HCT116 (cell line): ENCODE measurements at regions not wholly inside any gene's neighbourhood (a gene's known extent, or its start where the extent isn't known, plus 50 kb on each side); places are given as distances from the start of the nearest gene placed in this dataset.
"Not testable (repeated sequence)": the region's sequence is repeated elsewhere in the genome, so short reads cannot be mapped to it uniquely, and the experiment has no call there.

Source experiments
- ATAC-seq: fragments of 200-7000 bp; cut with Tn5 transposase; 2 replicates; pipeline ENCODE4 v1.9.1; 2020; ENCODE audit warnings: mild to moderate bottlenecking, moderate library complexity
- BruUV-seq: library from RNA; stranded (reverse); fragments of 400-500 nt; replicated peaks from 2 replicates; lab custom pipeline; 2021; lab: Mats Ljungman, UMichigan
- CTCF ChIA-PET: fragments of 300-600 bp; sonication (Branson Sonifier 250); formaldehyde crosslinking; loops from one replicate; lab custom pipeline; 2021; ENCODE audit warnings: antibody characterized with exemption; lab: Charles Lee
- POLR2A ChIA-PET: fragments of 300-600, 350-600 bp; sonication (Branson Sonifier 250); formaldehyde crosslinking; loops from one replicate; lab custom pipeline; 2021; ENCODE audit warnings: antibody characterized with exemption; lab: Charles Lee
- RAD21 ChIA-PET, 2 experiments: fragments of 300-600 bp; sonication (Branson Sonifier 250); formaldehyde crosslinking; loops; one replicate each; lab custom pipeline; 2023; ENCODE audit warnings: low total read pairs in 2 of 2; ENCODE audit not compliant: uncharacterized antibody in 2 of 2, unreplicated experiment in 2 of 2, low non-redundant PET in 1 of 2; lab: Charles Lee
- DNase-seq: peaks from one replicate; pipeline ENCODE4 v3.0.0-alpha.2; 2010; ENCODE audit warnings: low read depth, low spot score
- H2AFZ ChIP-seq: fragments of 200-600 bp; shearing (Covaris generic), sonication (generic); 2 replicates; pipeline ENCODE4 v1.6.1; 2017; ENCODE audit warnings: low read depth, mixed run types, mixed read lengths, antibody characterized with exemption, low read length; ENCODE audit not compliant: poor library complexity, severe bottlenecking
- H3K27ac ChIP-seq: 2 replicates; pipeline ENCODE4 v1.5.1; 2012; ENCODE audit warnings: low read depth, low read length
- H3K27me3 ChIP-seq: fragments of 200-600 bp; sonication (generic); 2 replicates; pipeline ENCODE4 v1.6.1; 2016; ENCODE audit warnings: mixed run types, low read length, mixed read lengths; ENCODE audit not compliant: insufficient read depth
- H3K36me3 ChIP-seq, 2 experiments: fragments of 200-500 bp in 1 of 2; fragments of 200-600 bp in 1 of 2; sonication (Bioruptor generic) in 1 of 2; sonication (generic) in 1 of 2; 2 replicates each; pipeline versions ENCODE4 v1.5.1 to v1.6.1; 2014 to 2016; ENCODE audit warnings: low read length in 2 of 2, inconsistent platforms in 1 of 2, mixed read lengths in 1 of 2, mixed run types in 1 of 2; ENCODE audit not compliant: insufficient read depth in 2 of 2, control insufficient read depth in 1 of 2
- H3K4me1 ChIP-seq, 2 experiments: fragments of 200-600 bp in 1 of 2; sonication (generic) in 1 of 2; 2 replicates each; pipeline versions ENCODE4 v1.5.1 to v1.6.1; 2012 to 2017; ENCODE audit warnings: low read length in 2 of 2, inconsistent platforms in 1 of 2, mild to moderate bottlenecking in 1 of 2, mixed read lengths in 1 of 2, mixed run types in 1 of 2, moderate library complexity in 1 of 2; ENCODE audit not compliant: insufficient read depth in 2 of 2, control insufficient read depth in 1 of 2
- H3K4me2 ChIP-seq: fragments of 200-600 bp; sonication (generic); 2 replicates; pipeline ENCODE4 v1.6.1; 2017; ENCODE audit warnings: mixed run types, low read length, mixed read lengths
- H3K4me3 ChIP-seq, 2 experiments: fragments of 200-600 bp in 1 of 2; sonication (generic) in 1 of 2; replicated peaks in 1 of 2; 2 replicates each; pipeline ENCODE4 v1.5.1; 2011 to 2016; ENCODE audit warnings: low read length in 2 of 2, control low read depth in 1 of 2, low read depth in 1 of 2, mild to moderate bottlenecking in 1 of 2, mixed read lengths in 1 of 2, mixed run types in 1 of 2
- H3K79me2 ChIP-seq: fragments of 200-600 bp; sonication (generic); 2 replicates; pipeline ENCODE4 v1.6.1; 2017; ENCODE audit warnings: mild to moderate bottlenecking, mixed run types, low read length, moderate library complexity, mixed read lengths; ENCODE audit not compliant: insufficient read depth
- H3K9ac ChIP-seq: fragments of 200-600 bp; sonication (generic); 2 replicates; pipeline ENCODE4 v1.6.1; 2016; ENCODE audit warnings: low read length, mixed read lengths
- H3K9me2 ChIP-seq: fragments of 200-600 bp; sonication (generic), shearing (Covaris generic); 2 replicates; pipeline ENCODE4 v1.6.1; 2017; ENCODE audit warnings: mixed run types, mild to moderate bottlenecking, moderate library complexity; ENCODE audit not compliant: insufficient read depth
- H3K9me3 ChIP-seq, 2 experiments: fragments of 200-500 bp in 1 of 2; fragments of 200-600 bp in 1 of 2; sonication (Bioruptor generic) in 1 of 2; sonication (generic) in 1 of 2; 2 replicates each; pipeline ENCODE4 v1.6.1; 2014 to 2017; ENCODE audit warnings: low read length in 2 of 2, mixed read lengths in 2 of 2, inconsistent platforms in 1 of 2, low read depth in 1 of 2, mild to moderate bottlenecking in 1 of 2, mixed run types in 1 of 2, moderate library complexity in 1 of 2; ENCODE audit not compliant: control insufficient read depth in 1 of 2, insufficient read depth in 1 of 2
- H4K20me1 ChIP-seq: fragments of 200-600 bp; sonication (generic), shearing (Covaris generic); 2 replicates; pipeline ENCODE4 v1.6.1; 2017; ENCODE audit warnings: mixed run types, mild to moderate bottlenecking, moderate library complexity; ENCODE audit not compliant: insufficient read depth
- CBX3 ChIP-seq: IDR thresholded peaks from 2 replicates; pipeline ENCODE4 v1.6.1; 2012; ENCODE audit warnings: low read depth
- CEBPB ChIP-seq: IDR thresholded peaks from 2 replicates; pipeline ENCODE4 v1.6.1; 2012; ENCODE audit warnings: low read depth
- CTCF ChIP-seq, 3 experiments: fragments of 200-600 bp in 1 of 3; sonication (generic) in 1 of 3; IDR thresholded peaks in 2 of 3; conservative IDR thresholded peaks in 1 of 3; 2 replicates each; pipeline ENCODE4 v1.5.1; 2012 to 2017; ENCODE audit warnings: low read depth in 2 of 3, low read length in 2 of 3, antibody characterized with exemption in 1 of 3, borderline replicate concordance in 1 of 3, control low read depth in 1 of 3, mild to moderate bottlenecking in 1 of 3, mixed read lengths in 1 of 3, mixed run types in 1 of 3, moderate library complexity in 1 of 3; ENCODE audit not compliant: insufficient read depth in 1 of 3
- EGR1 ChIP-seq: IDR thresholded peaks from 2 replicates; pipeline ENCODE4 v1.6.1; 2012; ENCODE audit warnings: low read depth
- EZH2 ChIP-seq: fragments of 200-600 bp; sonication (generic); IDR thresholded peaks from 2 replicates; pipeline ENCODE4 v1.6.1; 2017; ENCODE audit warnings: antibody characterized with exemption, mixed run types
- FOSL1 ChIP-seq: IDR thresholded peaks from 2 replicates; pipeline ENCODE4 v1.6.1; 2012; ENCODE audit warnings: low read depth
- MAX ChIP-seq: IDR thresholded peaks from 2 replicates; pipeline ENCODE4 v1.6.1; 2012
- POLR2AphosphoS5 ChIP-seq: IDR thresholded peaks from 2 replicates; pipeline ENCODE4 v1.6.1; 2011; ENCODE audit warnings: mild to moderate bottlenecking, low read depth, low read length, moderate library complexity
- RAD21 ChIP-seq: IDR thresholded peaks from 2 replicates; pipeline ENCODE4 v1.6.1; 2012; ENCODE audit warnings: low read depth, mild to moderate bottlenecking
- ZFX ChIP-seq: fragments of 450-650 bp; IDR thresholded peaks from 2 replicates; pipeline ENCODE4 v1.6.1; 2017
- ZNF274 ChIP-seq: fragments of 200-500 bp; sonication (Bioruptor generic); IDR thresholded peaks from 2 replicates; pipeline ENCODE4 v1.6.1; 2014; ENCODE audit warnings: mild to moderate bottlenecking, low read depth, low read length, inconsistent platforms
- intact Hi-C: fragments of 100-400 bp; cut with micrococcal nuclease; formaldehyde crosslinking; loops from 2 replicates; pipeline ENCODE4 v1.10.0; 2022
- TF ChIP-seq, protein P1 (sequence below): IDR thresholded peaks from 2 replicates; pipeline ENCODE4 v1.6.1; 2012; ENCODE audit warnings: low read depth

GRCh38 chr4:82282875-82283274, 90.9 kb downstream of the HNRNPD start:
- intact Hi-C loops: no loop called here
- BruUV-seq: no TSS peak
- Histone ChIP-seq H3K36me3 (no peaks in the 10 kb centered on the region), H3K27me3 (peaks cover 6% of the 10 kb centered on the region; the same call in 1 of the 2 replicates), H3K4me3 (no peak overlapping the region), H3K9me3 (no peaks in the 10 kb centered on the region), H3K27ac (no peak overlapping the region), H3K79me2 (no peaks in the 10 kb centered on the region), H3K9me2 (no peaks in the 10 kb centered on the region), H2AFZ (no peak overlapping the region), H3K4me2 (no peak overlapping the region), H3K9ac (no peak overlapping the region), H3K4me1 (peaks cover 0 to 12% of the 10 kb centered on the region in 2 experiments; a peak in 2 of 4 replicates), H4K20me1 (no peaks in the 10 kb centered on the region)
- DNase-seq (no peak), ATAC-seq (no peak)
- POLR2A ChIA-PET: no interaction called here
- TF ChIP-seq RAD21 (no peak), CTCF (IDR thresholded peaks at IDR 0.05 in 2 of 3, conservative IDR thresholded peaks at IDR 0.05 in 1 of 3; ENCODE audit: borderline replicate concordance in 1 of 3, insufficient read depth in 1 of 3, low read depth in 2 of 3, low read length in 2 of 3) (no peak), CBX3 (no peak), MAX (no peak), FOSL1 (no peak), ZNF274 (no peak), CEBPB (no peak), EGR1 (no peak), EZH2 (no peak), POLR2AphosphoS5 (no peak), ZFX (no peak)
- TF ChIP-seq, protein P1, sequence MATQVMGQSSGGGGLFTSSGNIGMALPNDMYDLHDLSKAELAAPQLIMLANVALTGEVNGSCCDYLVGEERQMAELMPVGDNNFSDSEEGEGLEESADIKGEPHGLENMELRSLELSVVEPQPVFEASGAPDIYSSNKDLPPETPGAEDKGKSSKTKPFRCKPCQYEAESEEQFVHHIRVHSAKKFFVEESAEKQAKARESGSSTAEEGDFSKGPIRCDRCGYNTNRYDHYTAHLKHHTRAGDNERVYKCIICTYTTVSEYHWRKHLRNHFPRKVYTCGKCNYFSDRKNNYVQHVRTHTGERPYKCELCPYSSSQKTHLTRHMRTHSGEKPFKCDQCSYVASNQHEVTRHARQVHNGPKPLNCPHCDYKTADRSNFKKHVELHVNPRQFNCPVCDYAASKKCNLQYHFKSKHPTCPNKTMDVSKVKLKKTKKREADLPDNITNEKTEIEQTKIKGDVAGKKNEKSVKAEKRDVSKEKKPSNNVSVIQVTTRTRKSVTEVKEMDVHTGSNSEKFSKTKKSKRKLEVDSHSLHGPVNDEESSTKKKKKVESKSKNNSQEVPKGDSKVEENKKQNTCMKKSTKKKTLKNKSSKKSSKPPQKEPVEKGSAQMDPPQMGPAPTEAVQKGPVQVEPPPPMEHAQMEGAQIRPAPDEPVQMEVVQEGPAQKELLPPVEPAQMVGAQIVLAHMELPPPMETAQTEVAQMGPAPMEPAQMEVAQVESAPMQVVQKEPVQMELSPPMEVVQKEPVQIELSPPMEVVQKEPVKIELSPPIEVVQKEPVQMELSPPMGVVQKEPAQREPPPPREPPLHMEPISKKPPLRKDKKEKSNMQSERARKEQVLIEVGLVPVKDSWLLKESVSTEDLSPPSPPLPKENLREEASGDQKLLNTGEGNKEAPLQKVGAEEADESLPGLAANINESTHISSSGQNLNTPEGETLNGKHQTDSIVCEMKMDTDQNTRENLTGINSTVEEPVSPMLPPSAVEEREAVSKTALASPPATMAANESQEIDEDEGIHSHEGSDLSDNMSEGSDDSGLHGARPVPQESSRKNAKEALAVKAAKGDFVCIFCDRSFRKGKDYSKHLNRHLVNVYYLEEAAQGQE: no peak
- CTCF ChIA-PET: no interaction called here
- RAD21 ChIA-PET: no interaction called here

DNA sequence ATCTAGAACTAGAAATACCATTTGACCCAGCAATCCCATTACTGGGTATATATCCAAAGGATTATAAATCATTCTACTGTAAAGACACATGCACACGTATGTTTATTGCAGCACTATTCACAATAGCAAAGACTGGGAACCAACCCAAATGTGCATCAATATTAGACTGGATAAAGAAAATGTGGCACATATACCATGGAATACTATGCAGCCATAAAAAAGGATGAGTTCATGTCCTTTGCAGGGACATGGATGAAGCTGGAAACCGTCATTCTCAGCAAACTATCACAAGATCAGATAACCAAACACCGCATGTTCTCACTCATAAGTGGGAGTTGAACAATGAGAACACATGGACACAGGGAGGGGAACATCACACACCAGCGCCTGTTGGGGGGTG, 94.2 kb downstream of the HNRNPD start:
- RAD21 ChIA-PET, POLR2A ChIA-PET, CTCF ChIA-PET: not testable (repeated sequence)

More for the DNA sequence above, 94.2 kb downstream of the HNRNPD start:
- DNase-seq, H3K27me3 ChIP-seq, H3K79me2 ChIP-seq, H3K4me3 ChIP-seq, H3K36me3 ChIP-seq, H3K4me2 ChIP-seq, H2AFZ ChIP-seq, H3K9me3 ChIP-seq, H3K9ac ChIP-seq, intact Hi-C loops, H3K9me2 ChIP-seq, H3K27ac ChIP-seq, H4K20me1 ChIP-seq, H3K4me1 ChIP-seq, BruUV-seq, ATAC-seq: not testable (repeated sequence)
